ENCODE measurements at regions not wholly inside any gene's neighbourhood (a gene's known extent, or its start where the extent isn't known, plus 50 kb on each side); places are given as distances from the start of the nearest gene placed in this dataset.

GRCh38 chr5:18375641-18376040 lies 741.4 kb downstream of the TAF11L14 start:
- dilution Hi-C loops (cut with HindIII; ENCODE audit: low sequenced_read_pairs, unreplicated experiment) (no loop called here), in situ Hi-C loops (cut with MboI; ENCODE audit: low sequenced_read_pairs) (no loop called here)

More at GRCh38 chr5:18375641-18376040, 741.4 kb downstream of the TAF11L14 start:
- no peak for ATAC-seq (ENCODE audit: low read depth)
- no peaks in the 10 kb centered on the region for H3K27me3 ChIP-seq (ENCODE audit: control insufficient read depth, insufficient read depth, low read length)
- no peak overlapping the region for H2AFZ ChIP-seq (replicated peaks; ENCODE audit: low read length, poor library complexity)
- no peak overlapping the region for H2BK120ac ChIP-seq (ENCODE audit: low read depth, low read length)
- no peaks in the 10 kb centered on the region for H3K36me3 ChIP-seq (ENCODE audit: control insufficient read depth, insufficient read depth, low read length)
- no peak overlapping the region for H2BK5ac ChIP-seq (ENCODE audit: low read depth, low read length, poor library complexity, severe bottlenecking)
- H4K91ac ChIP-seq (ENCODE audit: insufficient read depth, low read depth, low read length) = no peak overlapping the region
- H2AK9ac ChIP-seq (replicated peaks; ENCODE audit: low read depth, low read length, poor library complexity) = no peak overlapping the region
- no peak overlapping the region for H3K27ac ChIP-seq (ENCODE audit: insufficient read depth, low read length)
- H3K9ac ChIP-seq (ENCODE audit: low read depth, low read length) = no peak overlapping the region
- no peak overlapping the region for H4K8ac ChIP-seq (ENCODE audit: low read depth in 2 of 2, low read length in 2 of 2)
- no peak overlapping the region for H2BK15ac ChIP-seq (ENCODE audit: low read depth, low read length)
- no peak overlapping the region for H2AK5ac ChIP-seq (ENCODE audit: low read depth, low read length)
- H3K4me3 ChIP-seq (ENCODE audit: insufficient read depth, low read depth, low read length) = no peak overlapping the region
- H3K9me1 ChIP-seq (ENCODE audit: insufficient read depth, low read length) = no peaks in the 10 kb centered on the region
- no peak overlapping the region for H3K4me2 ChIP-seq (ENCODE audit: low read depth, low read length)
- H3K18ac ChIP-seq (ENCODE audit: low read depth, low read length) = no peak overlapping the region
- H3K4ac ChIP-seq (ENCODE audit: low read depth, low read length) = no peak overlapping the region
- ChIA-PET CTCF (no interaction called here), POLR2A (ENCODE audit: unreplicated experiment) (no interaction called here)
- H2BK20ac ChIP-seq (ENCODE audit: low read depth, low read length) = no peak overlapping the region
- no TSS peak for BruUV-seq (replicated peaks)
- intact Hi-C loops (cut with micrococcal nuclease) = no loop called here
- no peak overlapping the region for H4K5ac ChIP-seq (ENCODE audit: low read depth, low read length)
- TF ChIP-seq FOS (IDR thresholded peaks at IDR 0.05; ENCODE audit: low read depth, low read length) (no peak), RCOR1 (IDR thresholded peaks at IDR 0.05; ENCODE audit: insufficient replicate concordance, low read length) (no peak), MAZ (IDR thresholded peaks at IDR 0.05; ENCODE audit: borderline replicate concordance, low read depth, low read length) (no peak), MXI1 (IDR thresholded peaks at IDR 0.05; ENCODE audit: borderline replicate concordance, low read depth, low read length) (no peak), USF2 (IDR thresholded peaks at IDR 0.05; ENCODE audit: low read depth, low read length) (no peak), CHD1 (IDR thresholded peaks at IDR 0.05; ENCODE audit: low read depth, low read length) (no peak), RFX5 (IDR thresholded peaks at IDR 0.05; ENCODE audit: low read depth, low read length) (no peak), BHLHE40 (IDR thresholded peaks at IDR 0.05; ENCODE audit: low read depth, low read length) (no peak), MAFK (IDR thresholded peaks at IDR 0.05; ENCODE audit: low read depth, low read length) (no peak), CTCF (conservative IDR thresholded peaks at IDR 0.05; ENCODE audit: low read depth, low read length) (no peak), RAD21 (IDR thresholded peaks at IDR 0.05; ENCODE audit: low read length) (no peak), CEBPB (IDR thresholded peaks at IDR 0.05; ENCODE audit: low read depth, low read length) (no peak)
- no peaks in the 10 kb centered on the region for H3K9me3 ChIP-seq (ENCODE audit: control insufficient read depth, insufficient read depth, low read length)
- H3K14ac ChIP-seq (replicated peaks; ENCODE audit: low read depth, low read length) = no peak overlapping the region
- no peaks in the 10 kb centered on the region for H3K4me1 ChIP-seq (ENCODE audit: control insufficient read depth, insufficient read depth, low read length)
- H3K23ac ChIP-seq (ENCODE audit: low read depth, low read length) = no peak overlapping the region
- no peak overlapping the region for H3K56ac ChIP-seq (ENCODE audit: extremely low read depth, insufficient read depth, low read length)
- 0% methylated on average over 1 of the region's 2 CpGs; no CpG with 5 or more reads in 1 of the 2 experiments for WGBS, 2 experiments (ENCODE audit: extremely low coverage in 2 of 2, insufficient read length in 1 of 2)
- H3K79me1 ChIP-seq (ENCODE audit: low read depth in 1 of 2, low read length in 2 of 2) = no peaks in the 10 kb centered on the region
- DNase-seq = no peak
- H4K20me1 ChIP-seq (ENCODE audit: insufficient read depth, low read length) = no peaks in the 10 kb centered on the region

All from IMR-90 (cell line).